HepG2 (cell line): ENCODE measurements at regions not wholly inside any gene's neighbourhood (a gene's known extent, or its start where the extent isn't known, plus 50 kb on each side); places are given as distances from the start of the nearest gene placed in this dataset.

Source experiments
- EZH2 ChIP-seq: conservative IDR thresholded peaks from 2 replicates; pipeline ENCODE4 v1.6.1; 2012; ENCODE audit warnings: mild to moderate bottlenecking, low read depth, low read length, moderate library complexity
- HCFC1 ChIP-seq: fragments of 150-350 bp; IDR thresholded peaks from 2 replicates; pipeline ENCODE4 v1.6.1; 2014; ENCODE audit warnings: low read depth, low read length
- MLX ChIP-seq: IDR thresholded peaks from 2 replicates; pipeline ENCODE4 v1.6.1; 2016
- RAD21 ChIP-seq: fragments of 450-650 bp; formaldehyde crosslinking; IDR thresholded peaks from 2 replicates; pipeline ENCODE4 v1.5.0; 2020; ENCODE audit warnings: mild to moderate bottlenecking
- RFX1 ChIP-seq: fragments of 450-650 bp; IDR thresholded peaks from 2 replicates; pipeline ENCODE4 v1.6.1; 2017
- ZNF296 ChIP-seq: sonication (generic); formaldehyde crosslinking; conservative IDR thresholded peaks from 2 replicates; pipeline ENCODE4 v1.5.0; 2020; ENCODE audit warnings: mild to moderate bottlenecking, missing genetic modification reagents
- ZNF383 ChIP-seq: sonication (generic); formaldehyde crosslinking; IDR thresholded peaks from 2 replicates; pipeline ENCODE4 v1.4.0; 2020; ENCODE audit warnings: missing genetic modification reagents, mild to moderate bottlenecking, borderline replicate concordance
- ZNF607 ChIP-seq: sonication (generic); formaldehyde crosslinking; IDR thresholded peaks from 2 replicates; pipeline ENCODE4 v1.5.1; 2020; ENCODE audit warnings: missing genetic modification reagents, mild to moderate bottlenecking, borderline replicate concordance
- ZNF616 ChIP-seq: sonication (generic); formaldehyde crosslinking; IDR thresholded peaks from 2 replicates; pipeline ENCODE4 v1.5.0; 2020; ENCODE audit warnings: low read depth, mild to moderate bottlenecking, missing genetic modification reagents
- TF ChIP-seq, protein P1 (sequence below): sonication (generic); formaldehyde crosslinking; IDR thresholded peaks from 2 replicates; pipeline ENCODE4 v1.5.0; 2020; ENCODE audit warnings: mild to moderate bottlenecking, missing genetic modification reagents
- TF ChIP-seq, protein P2 (sequence below): sonication (generic); formaldehyde crosslinking; IDR thresholded peaks from 2 replicates; pipeline ENCODE4 v1.8.0; 2022; ENCODE audit warnings: mild to moderate bottlenecking, missing genetic modification reagents
- TF ChIP-seq, protein P3 (sequence below), 2 experiments: fragments of 450-650 bp in 1 of 2; sonication (generic) in 1 of 2; formaldehyde crosslinking in 1 of 2; IDR thresholded peaks; 2 replicates each; pipeline versions ENCODE4 v1.6.1 to v1.8.0; 2016 to 2022; ENCODE audit warnings: antibody characterized with exemption in 1 of 2, mild to moderate bottlenecking in 1 of 2, missing genetic modification reagents in 1 of 2

DNA sequence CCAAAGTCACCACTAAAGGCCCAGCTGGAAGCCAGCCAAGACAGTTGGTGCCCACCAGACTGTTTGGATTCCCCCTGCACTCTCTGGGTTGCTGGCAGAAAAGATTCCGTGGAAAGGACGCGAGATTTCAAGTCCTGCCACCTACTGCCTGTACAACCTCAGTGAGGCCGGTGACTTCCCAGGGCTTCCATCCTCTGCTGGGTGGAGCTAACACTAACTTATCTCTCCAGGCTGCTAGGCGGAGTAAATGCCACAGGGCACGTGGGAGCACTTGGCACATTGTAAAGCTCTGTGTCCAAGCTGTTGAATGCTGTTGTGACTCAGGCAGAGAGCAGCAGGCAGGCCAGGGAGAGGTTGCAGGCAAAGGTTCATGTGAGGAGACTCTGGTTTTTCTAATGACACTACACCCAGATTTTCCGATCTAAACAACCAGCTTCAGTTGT lies 50.9 kb upstream of the CDON start (continued):
- TF ChIP-seq, protein P1, sequence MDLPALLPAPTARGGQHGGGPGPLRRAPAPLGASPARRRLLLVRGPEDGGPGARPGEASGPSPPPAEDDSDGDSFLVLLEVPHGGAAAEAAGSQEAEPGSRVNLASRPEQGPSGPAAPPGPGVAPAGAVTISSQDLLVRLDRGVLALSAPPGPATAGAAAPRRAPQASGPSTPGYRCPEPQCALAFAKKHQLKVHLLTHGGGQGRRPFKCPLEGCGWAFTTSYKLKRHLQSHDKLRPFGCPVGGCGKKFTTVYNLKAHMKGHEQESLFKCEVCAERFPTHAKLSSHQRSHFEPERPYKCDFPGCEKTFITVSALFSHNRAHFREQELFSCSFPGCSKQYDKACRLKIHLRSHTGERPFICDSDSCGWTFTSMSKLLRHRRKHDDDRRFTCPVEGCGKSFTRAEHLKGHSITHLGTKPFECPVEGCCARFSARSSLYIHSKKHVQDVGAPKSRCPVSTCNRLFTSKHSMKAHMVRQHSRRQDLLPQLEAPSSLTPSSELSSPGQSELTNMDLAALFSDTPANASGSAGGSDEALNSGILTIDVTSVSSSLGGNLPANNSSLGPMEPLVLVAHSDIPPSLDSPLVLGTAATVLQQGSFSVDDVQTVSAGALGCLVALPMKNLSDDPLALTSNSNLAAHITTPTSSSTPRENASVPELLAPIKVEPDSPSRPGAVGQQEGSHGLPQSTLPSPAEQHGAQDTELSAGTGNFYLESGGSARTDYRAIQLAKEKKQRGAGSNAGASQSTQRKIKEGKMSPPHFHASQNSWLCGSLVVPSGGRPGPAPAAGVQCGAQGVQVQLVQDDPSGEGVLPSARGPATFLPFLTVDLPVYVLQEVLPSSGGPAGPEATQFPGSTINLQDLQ (CRISPR knock-in tag), result no peak
- TF ChIP-seq, protein P2, sequence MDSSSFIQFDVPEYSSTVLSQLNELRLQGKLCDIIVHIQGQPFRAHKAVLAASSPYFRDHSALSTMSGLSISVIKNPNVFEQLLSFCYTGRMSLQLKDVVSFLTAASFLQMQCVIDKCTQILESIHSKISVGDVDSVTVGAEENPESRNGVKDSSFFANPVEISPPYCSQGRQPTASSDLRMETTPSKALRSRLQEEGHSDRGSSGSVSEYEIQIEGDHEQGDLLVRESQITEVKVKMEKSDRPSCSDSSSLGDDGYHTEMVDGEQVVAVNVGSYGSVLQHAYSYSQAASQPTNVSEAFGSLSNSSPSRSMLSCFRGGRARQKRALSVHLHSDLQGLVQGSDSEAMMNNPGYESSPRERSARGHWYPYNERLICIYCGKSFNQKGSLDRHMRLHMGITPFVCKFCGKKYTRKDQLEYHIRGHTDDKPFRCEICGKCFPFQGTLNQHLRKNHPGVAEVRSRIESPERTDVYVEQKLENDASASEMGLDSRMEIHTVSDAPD (CRISPR knock-in tag), result no peak
- TF ChIP-seq MLX (no peak), HCFC1 (no peak), RAD21 (CRISPR knock-in tag) (0 out of 2 replicates have a peak, but pooled peaks have one; percentile 12), ZNF383 (CRISPR knock-in tag) (no peak), ZNF296 (CRISPR knock-in tag) (no peak), RFX1 (no peak), ZNF616 (CRISPR knock-in tag) (no peak), ZNF607 (CRISPR knock-in tag) (no peak), EZH2 (no peak)
- TF ChIP-seq, protein P3, sequence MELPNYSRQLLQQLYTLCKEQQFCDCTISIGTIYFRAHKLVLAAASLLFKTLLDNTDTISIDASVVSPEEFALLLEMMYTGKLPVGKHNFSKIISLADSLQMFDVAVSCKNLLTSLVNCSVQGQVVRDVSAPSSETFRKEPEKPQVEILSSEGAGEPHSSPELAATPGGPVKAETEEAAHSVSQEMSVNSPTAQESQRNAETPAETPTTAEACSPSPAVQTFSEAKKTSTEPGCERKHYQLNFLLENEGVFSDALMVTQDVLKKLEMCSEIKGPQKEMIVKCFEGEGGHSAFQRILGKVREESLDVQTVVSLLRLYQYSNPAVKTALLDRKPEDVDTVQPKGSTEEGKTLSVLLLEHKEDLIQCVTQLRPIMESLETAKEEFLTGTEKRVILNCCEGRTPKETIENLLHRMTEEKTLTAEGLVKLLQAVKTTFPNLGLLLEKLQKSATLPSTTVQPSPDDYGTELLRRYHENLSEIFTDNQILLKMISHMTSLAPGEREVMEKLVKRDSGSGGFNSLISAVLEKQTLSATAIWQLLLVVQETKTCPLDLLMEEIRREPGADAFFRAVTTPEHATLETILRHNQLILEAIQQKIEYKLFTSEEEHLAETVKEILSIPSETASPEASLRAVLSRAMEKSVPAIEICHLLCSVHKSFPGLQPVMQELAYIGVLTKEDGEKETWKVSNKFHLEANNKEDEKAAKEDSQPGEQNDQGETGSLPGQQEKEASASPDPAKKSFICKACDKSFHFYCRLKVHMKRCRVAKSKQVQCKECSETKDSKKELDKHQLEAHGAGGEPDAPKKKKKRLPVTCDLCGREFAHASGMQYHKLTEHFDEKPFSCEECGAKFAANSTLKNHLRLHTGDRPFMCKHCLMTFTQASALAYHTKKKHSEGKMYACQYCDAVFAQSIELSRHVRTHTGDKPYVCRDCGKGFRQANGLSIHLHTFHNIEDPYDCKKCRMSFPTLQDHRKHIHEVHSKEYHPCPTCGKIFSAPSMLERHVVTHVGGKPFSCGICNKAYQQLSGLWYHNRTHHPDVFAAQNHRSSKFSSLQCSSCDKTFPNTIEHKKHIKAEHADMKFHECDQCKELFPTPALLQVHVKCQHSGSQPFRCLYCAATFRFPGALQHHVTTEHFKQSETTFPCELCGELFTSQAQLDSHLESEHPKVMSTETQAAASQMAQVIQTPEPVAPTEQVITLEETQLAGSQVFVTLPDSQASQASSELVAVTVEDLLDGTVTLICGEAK (IDR thresholded peaks at IDR 0.05), result no peak
- TF ChIP-seq, protein P3 (CRISPR knock-in tag; IDR thresholded peaks at IDR 0.05), result no peak
- TF ChIP-seq, all 625 proteins: peak for 41
